Fibroblast of lung (primary cell): ENCODE measurements at regions not wholly inside any gene's neighbourhood (a gene's known extent, or its start where the extent isn't known, plus 50 kb on each side); places are given as distances from the start of the nearest gene placed in this dataset.

Source experiments
- DNase-seq, 2 donors: peaks; one replicate each; pipeline versions ENCODE4 v3.0.0 to v3.0.0-alpha.2; 2010; ENCODE audit warnings: low read depth in 2 of 2
- H2AFZ ChIP-seq: 2 replicates; pipeline ENCODE4 v1.5.1; 2012; ENCODE audit warnings: low read length, control low read depth, inconsistent platforms
- H3K27ac ChIP-seq: 2 replicates; pipeline ENCODE4 v1.5.1; 2011; ENCODE audit warnings: low read length, control low read depth; ENCODE audit not compliant: insufficient read depth
- H3K27me3 ChIP-seq: 2 replicates; pipeline ENCODE4 v1.5.1; 2011; ENCODE audit warnings: mild to moderate bottlenecking, low read length; ENCODE audit not compliant: control insufficient read depth, insufficient read depth
- H3K36me3 ChIP-seq: 2 replicates; pipeline ENCODE4 v1.5.1; 2011; ENCODE audit warnings: low read length; ENCODE audit not compliant: control insufficient read depth, insufficient read depth
- H3K4me1 ChIP-seq: 2 replicates; pipeline ENCODE4 v1.5.1; 2011; ENCODE audit warnings: low read length; ENCODE audit not compliant: control insufficient read depth, insufficient read depth; ENCODE audit errors: extremely low read depth
- H3K4me2 ChIP-seq: 2 replicates; pipeline ENCODE4 v1.5.1; 2011; ENCODE audit warnings: low read length, control low read depth; ENCODE audit not compliant: insufficient read depth; ENCODE audit errors: extremely low read depth
- H3K4me3 ChIP-seq, 4 experiments: fragments of 200-600 bp in 1 of 4; sonication (generic) in 1 of 4; replicated peaks in 1 of 4; 2 replicates each; pipeline ENCODE4 v1.5.1; 2011 to 2016; ENCODE audit warnings: low read length in 4 of 4, low read depth in 3 of 4, mild to moderate bottlenecking in 3 of 4, control low read depth in 2 of 4, inconsistent platforms in 1 of 4, mixed read lengths in 1 of 4; ENCODE audit not compliant: insufficient read depth in 1 of 4; ENCODE audit errors: control extremely low read depth in 1 of 4
- H3K79me2 ChIP-seq: 2 replicates; pipeline ENCODE4 v1.5.1; 2012; ENCODE audit warnings: mild to moderate bottlenecking, low read length, inconsistent platforms; ENCODE audit not compliant: control insufficient read depth, insufficient read depth
- H3K9ac ChIP-seq: 2 replicates; pipeline ENCODE4 v1.5.1; 2011; ENCODE audit warnings: mild to moderate bottlenecking, low read length, control low read depth; ENCODE audit not compliant: insufficient read depth
- H3K9me3 ChIP-seq: 2 replicates; pipeline ENCODE4 v1.5.1; 2012; ENCODE audit warnings: low read depth, low read length; ENCODE audit not compliant: control insufficient read depth, insufficient read depth
- H4K20me1 ChIP-seq: 2 replicates; pipeline ENCODE4 v1.5.1; 2011; ENCODE audit warnings: low read length; ENCODE audit not compliant: control insufficient read depth, insufficient read depth; ENCODE audit errors: extremely low read depth
- EZH2 ChIP-seq: IDR thresholded peaks from 2 replicates; pipeline ENCODE4 v1.5.1; 2012; ENCODE audit warnings: low read length, control low read depth, mild to moderate bottlenecking; ENCODE audit errors: missing control alignments
- TF ChIP-seq, protein P1 (sequence below), 2 donors: IDR thresholded peaks in 1 of 2; conservative IDR thresholded peaks in 1 of 2; 1 replicate in 1 of 2; 2 replicates in 1 of 2; pipeline ENCODE4 v1.5.1; 2011 to 2012; ENCODE audit warnings: low read length in 2 of 2, control low read depth in 1 of 2, inconsistent platforms in 1 of 2, low read depth in 1 of 2, mild to moderate bottlenecking in 1 of 2

DNA sequence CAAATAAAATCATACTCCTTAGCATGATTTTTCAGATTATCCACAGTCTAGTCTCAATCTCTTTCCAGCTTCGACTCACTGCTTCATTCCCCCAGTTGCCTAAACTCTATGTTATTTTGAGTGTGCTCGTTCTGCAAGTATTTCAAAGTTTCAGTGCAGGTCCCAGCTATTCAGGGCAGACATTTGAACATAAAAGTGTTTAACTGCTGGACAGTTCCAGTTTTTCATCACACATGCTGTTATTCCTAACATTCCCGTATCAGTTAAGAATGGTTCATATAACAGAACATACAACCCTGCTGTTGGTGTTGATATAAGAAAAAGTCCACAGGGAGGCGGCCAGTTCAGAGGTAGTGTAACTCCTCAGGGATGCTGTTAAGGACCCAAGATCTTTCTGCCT is 113.3 kb downstream of the SLIT2 start:
- H3K9me3 ChIP-seq: no peaks in the 10 kb centered on the region
- H3K4me3 ChIP-seq: no peak overlapping the region
- H3K4me2 ChIP-seq: no peak overlapping the region
- no peak overlapping the region for H2AFZ ChIP-seq
- peaks cover 12% of the 10 kb centered on the region for H3K4me1 ChIP-seq
- DNase-seq: no peak
- H3K27me3 ChIP-seq: no peaks in the 10 kb centered on the region
- no peaks in the 10 kb centered on the region for H4K20me1 ChIP-seq
- no peak overlapping the region for H3K9ac ChIP-seq
- no peaks in the 10 kb centered on the region for H3K79me2 ChIP-seq
- no peaks in the 10 kb centered on the region for H3K36me3 ChIP-seq
- no peak for TF ChIP-seq EZH2
- TF ChIP-seq, protein P1, sequence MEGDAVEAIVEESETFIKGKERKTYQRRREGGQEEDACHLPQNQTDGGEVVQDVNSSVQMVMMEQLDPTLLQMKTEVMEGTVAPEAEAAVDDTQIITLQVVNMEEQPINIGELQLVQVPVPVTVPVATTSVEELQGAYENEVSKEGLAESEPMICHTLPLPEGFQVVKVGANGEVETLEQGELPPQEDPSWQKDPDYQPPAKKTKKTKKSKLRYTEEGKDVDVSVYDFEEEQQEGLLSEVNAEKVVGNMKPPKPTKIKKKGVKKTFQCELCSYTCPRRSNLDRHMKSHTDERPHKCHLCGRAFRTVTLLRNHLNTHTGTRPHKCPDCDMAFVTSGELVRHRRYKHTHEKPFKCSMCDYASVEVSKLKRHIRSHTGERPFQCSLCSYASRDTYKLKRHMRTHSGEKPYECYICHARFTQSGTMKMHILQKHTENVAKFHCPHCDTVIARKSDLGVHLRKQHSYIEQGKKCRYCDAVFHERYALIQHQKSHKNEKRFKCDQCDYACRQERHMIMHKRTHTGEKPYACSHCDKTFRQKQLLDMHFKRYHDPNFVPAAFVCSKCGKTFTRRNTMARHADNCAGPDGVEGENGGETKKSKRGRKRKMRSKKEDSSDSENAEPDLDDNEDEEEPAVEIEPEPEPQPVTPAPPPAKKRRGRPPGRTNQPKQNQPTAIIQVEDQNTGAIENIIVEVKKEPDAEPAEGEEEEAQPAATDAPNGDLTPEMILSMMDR (conservative IDR thresholded peaks at IDR 0.05 in 1 of 2, IDR thresholded peaks at IDR 0.05 in 1 of 2; ENCODE audit: low read depth in 1 of 2, low read length in 2 of 2): no peak
- no peak overlapping the region for H3K27ac ChIP-seq

DNA sequence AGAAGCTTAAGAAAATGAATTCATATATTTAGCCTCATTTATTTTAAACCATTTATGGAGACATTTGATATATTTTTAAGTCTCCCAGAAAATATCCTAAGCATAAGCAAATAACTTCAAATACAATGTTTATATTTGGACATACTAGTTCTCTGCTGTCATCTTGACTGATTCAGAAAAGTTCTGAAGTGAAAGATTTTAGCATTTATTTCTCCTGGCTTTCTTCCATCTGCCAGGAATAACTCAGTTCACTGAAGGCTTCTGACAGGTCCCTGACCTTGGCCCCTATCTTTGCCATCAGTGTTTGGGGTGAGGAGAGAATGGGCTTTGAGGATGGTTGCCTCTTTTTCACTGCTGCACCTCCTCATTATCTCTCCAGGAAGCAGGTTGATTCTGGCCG is 115.7 kb downstream of the SLIT2 start:
- no peaks in the 10 kb centered on the region for H3K9me3 ChIP-seq
- H3K36me3 ChIP-seq: no peaks in the 10 kb centered on the region

DNA sequence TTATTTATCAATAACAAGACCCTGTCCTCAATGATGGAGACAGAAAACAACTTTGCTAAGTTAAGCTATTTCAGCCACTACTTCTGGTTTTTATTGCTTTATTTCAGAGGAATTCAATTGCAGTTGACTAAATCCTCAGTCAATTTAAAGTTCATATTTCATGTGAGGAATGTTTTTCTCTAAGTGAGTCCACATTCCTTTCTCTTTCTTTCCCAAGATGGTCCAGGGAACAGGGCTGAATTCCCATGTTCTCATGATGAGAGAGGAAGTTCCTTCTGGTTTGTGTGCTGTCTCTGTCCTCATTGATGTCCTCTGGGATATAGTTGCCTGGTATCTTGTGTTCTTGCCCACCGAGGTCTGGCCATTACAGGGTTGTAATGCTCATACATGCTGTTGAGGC is 117.2 kb downstream of the SLIT2 start:
- Histone ChIP-seq H2AFZ (no peak overlapping the region), H3K9me3 (no peaks in the 10 kb centered on the region), H3K4me3 (no peak overlapping the region), H3K4me2 (no peak overlapping the region), H3K79me2 (no peaks in the 10 kb centered on the region), H3K27me3 (no peaks in the 10 kb centered on the region), H3K36me3 (no peaks in the 10 kb centered on the region), H4K20me1 (no peaks in the 10 kb centered on the region), H3K4me1 (peaks cover 12% of the 10 kb centered on the region), H3K27ac (no peak overlapping the region), H3K9ac (no peak overlapping the region)
- TF ChIP-seq EZH2: no peak
- TF ChIP-seq, protein P1 (conservative IDR thresholded peaks at IDR 0.05 in 1 of 2, IDR thresholded peaks at IDR 0.05 in 1 of 2; ENCODE audit: low read depth in 1 of 2, low read length in 2 of 2): no peak
- peak; percentile 33 to 49 for DNase-seq

More for the DNA sequence above, 115.7 kb downstream of the SLIT2 start:
- H3K79me2 ChIP-seq: no peaks in the 10 kb centered on the region
- no peak for TF ChIP-seq EZH2
- TF ChIP-seq, protein P1 (conservative IDR thresholded peaks at IDR 0.05 in 1 of 2, IDR thresholded peaks at IDR 0.05 in 1 of 2; ENCODE audit: low read depth in 1 of 2, low read length in 2 of 2): no peak
- H2AFZ ChIP-seq: no peak overlapping the region
- H3K27me3 ChIP-seq: no peaks in the 10 kb centered on the region
- no peaks in the 10 kb centered on the region for H4K20me1 ChIP-seq
- peak in 1 of 2 donors; percentile 10 for DNase-seq
- H3K4me1 ChIP-seq: peaks cover 12% of the 10 kb centered on the region
- H3K4me3 ChIP-seq: no peak overlapping the region
- H3K27ac ChIP-seq: no peak overlapping the region
- no peak overlapping the region for H3K9ac ChIP-seq
- H3K4me2 ChIP-seq: peak overlapping the region; percentile 59
